HepG2 (cell line): ENCODE measurements at regions not wholly inside any gene's neighbourhood (a gene's known extent, or its start where the extent isn't known, plus 50 kb on each side); places are given as distances from the start of the nearest gene placed in this dataset.

Source experiments
- ARID5B ChIP-seq: IDR thresholded peaks from 2 replicates; pipeline ENCODE4 v1.4.0; 2020; ENCODE audit warnings: mild to moderate bottlenecking, missing genetic modification reagents
- CHD4 ChIP-seq: fragments of 200-600 bp; sonication (generic); IDR thresholded peaks from 2 replicates; pipeline ENCODE4 v1.7.0; 2017; ENCODE audit warnings: mild to moderate bottlenecking, low read length, borderline replicate concordance
- HDAC2 ChIP-seq: sonication (generic); formaldehyde crosslinking; IDR thresholded peaks from 2 replicates; pipeline ENCODE4 v1.4.0; 2020; ENCODE audit warnings: missing genetic modification reagents
- KLF9 ChIP-seq: IDR thresholded peaks from 2 replicates; pipeline ENCODE4 v1.6.1; 2016; ENCODE audit warnings: low read depth
- SAP130 ChIP-seq: IDR thresholded peaks from 2 replicates; pipeline ENCODE4 v1.6.1; 2016; ENCODE audit warnings: low read depth
- SMARCE1 ChIP-seq: fragments of 450-650 bp; IDR thresholded peaks from 2 replicates; pipeline ENCODE4 v1.6.1; 2017; ENCODE audit warnings: borderline replicate concordance
- SOX5 ChIP-seq: IDR thresholded peaks from 2 replicates; pipeline ENCODE4 v1.6.1; 2016; ENCODE audit warnings: borderline replicate concordance
- STAG1 ChIP-seq: sonication (generic); formaldehyde crosslinking; IDR thresholded peaks from 2 replicates; pipeline ENCODE4 v1.4.0; 2020; ENCODE audit warnings: missing genetic modification reagents
- ZKSCAN1 ChIP-seq: fragments of 150-350 bp; IDR thresholded peaks from 2 replicates; pipeline ENCODE4 v1.6.1; 2014; ENCODE audit warnings: low read length
- ZNF546 ChIP-seq: sonication (generic); formaldehyde crosslinking; conservative IDR thresholded peaks from 2 replicates; pipeline ENCODE4 v1.8.1; 2023; ENCODE audit warnings: mild to moderate bottlenecking, missing genetic modification reagents
- ZNF547 ChIP-seq: sonication (generic); formaldehyde crosslinking; IDR thresholded peaks from 2 replicates; pipeline ENCODE4 v1.5.1; 2020; ENCODE audit warnings: mild to moderate bottlenecking, missing genetic modification reagents
- ZNF570 ChIP-seq: sonication (generic); formaldehyde crosslinking; IDR thresholded peaks from 2 replicates; pipeline ENCODE4 v1.4.0; 2020; ENCODE audit warnings: mild to moderate bottlenecking, missing genetic modification reagents, borderline replicate concordance
- ZNF777 ChIP-seq: sonication (generic); formaldehyde crosslinking; IDR thresholded peaks from 2 replicates; pipeline ENCODE4 v1.4.0; 2020; ENCODE audit warnings: missing genetic modification reagents
- ZNF878 ChIP-seq: sonication (generic); formaldehyde crosslinking; IDR thresholded peaks from 2 replicates; pipeline ENCODE4 v1.8.1; 2023; ENCODE audit warnings: mild to moderate bottlenecking, missing genetic modification reagents, moderate library complexity
- ZNF891 ChIP-seq: sonication (generic); formaldehyde crosslinking; IDR thresholded peaks from 2 replicates; pipeline ENCODE4 v1.5.0; 2020; ENCODE audit warnings: mild to moderate bottlenecking, missing genetic modification reagents
- ZSCAN12 ChIP-seq: sonication (generic); formaldehyde crosslinking; IDR thresholded peaks from 2 replicates; pipeline ENCODE4 v1.9.0; 2021; ENCODE audit warnings: mild to moderate bottlenecking, missing genetic modification reagents
- TF ChIP-seq, protein P1 (sequence below): sonication (generic); formaldehyde crosslinking; IDR thresholded peaks from 2 replicates; pipeline ENCODE4 v1.9.0; 2021; ENCODE audit warnings: missing genetic modification reagents, borderline replicate concordance
- TF ChIP-seq, protein P2 (sequence below): sonication (generic); formaldehyde crosslinking; IDR thresholded peaks from 2 replicates; pipeline ENCODE4 v1.9.0; 2021; ENCODE audit warnings: missing genetic modification reagents, borderline replicate concordance
- TF ChIP-seq, protein P3 (sequence below): sonication (generic); formaldehyde crosslinking; IDR thresholded peaks from 2 replicates; pipeline ENCODE4 v1.5.1; 2020; ENCODE audit warnings: missing genetic modification reagents, mild to moderate bottlenecking, borderline replicate concordance

DNA sequence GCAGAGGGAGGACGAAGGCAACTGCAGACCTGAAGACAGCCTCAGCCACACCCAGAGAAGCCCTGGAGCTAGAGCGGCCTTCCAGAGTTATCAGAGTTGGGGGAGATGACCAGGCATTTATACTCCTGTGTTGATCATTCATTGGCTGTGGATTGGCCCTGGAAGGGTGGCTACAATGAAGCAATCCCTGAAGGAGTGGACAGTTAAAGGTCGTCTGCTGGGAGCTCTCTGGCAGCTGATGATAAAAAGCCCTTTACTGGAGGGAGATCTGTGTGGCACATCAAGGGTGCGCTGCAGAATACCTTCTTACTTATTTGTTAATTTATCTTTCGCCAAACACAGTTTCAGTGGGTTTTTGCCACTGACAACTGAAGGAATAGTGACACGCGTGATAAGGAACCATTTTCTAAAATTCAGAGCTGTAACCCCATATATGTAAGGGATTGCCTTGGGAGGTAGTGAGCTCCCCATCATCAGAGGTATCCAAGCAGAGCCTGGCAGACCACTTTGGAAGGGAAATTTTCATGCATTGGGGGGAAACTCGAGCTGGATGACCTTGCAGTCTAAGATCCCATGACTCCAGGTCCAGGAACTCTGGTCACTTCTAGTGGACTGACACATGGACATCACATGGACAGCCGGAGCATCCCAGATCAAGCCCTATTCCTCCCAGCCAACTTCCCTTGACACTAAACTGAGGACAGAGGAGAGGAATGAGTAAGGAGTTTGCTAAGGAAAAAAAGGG lies 126.4 kb upstream of the GADD45A start (continued):
- TF ChIP-seq, protein P1, sequence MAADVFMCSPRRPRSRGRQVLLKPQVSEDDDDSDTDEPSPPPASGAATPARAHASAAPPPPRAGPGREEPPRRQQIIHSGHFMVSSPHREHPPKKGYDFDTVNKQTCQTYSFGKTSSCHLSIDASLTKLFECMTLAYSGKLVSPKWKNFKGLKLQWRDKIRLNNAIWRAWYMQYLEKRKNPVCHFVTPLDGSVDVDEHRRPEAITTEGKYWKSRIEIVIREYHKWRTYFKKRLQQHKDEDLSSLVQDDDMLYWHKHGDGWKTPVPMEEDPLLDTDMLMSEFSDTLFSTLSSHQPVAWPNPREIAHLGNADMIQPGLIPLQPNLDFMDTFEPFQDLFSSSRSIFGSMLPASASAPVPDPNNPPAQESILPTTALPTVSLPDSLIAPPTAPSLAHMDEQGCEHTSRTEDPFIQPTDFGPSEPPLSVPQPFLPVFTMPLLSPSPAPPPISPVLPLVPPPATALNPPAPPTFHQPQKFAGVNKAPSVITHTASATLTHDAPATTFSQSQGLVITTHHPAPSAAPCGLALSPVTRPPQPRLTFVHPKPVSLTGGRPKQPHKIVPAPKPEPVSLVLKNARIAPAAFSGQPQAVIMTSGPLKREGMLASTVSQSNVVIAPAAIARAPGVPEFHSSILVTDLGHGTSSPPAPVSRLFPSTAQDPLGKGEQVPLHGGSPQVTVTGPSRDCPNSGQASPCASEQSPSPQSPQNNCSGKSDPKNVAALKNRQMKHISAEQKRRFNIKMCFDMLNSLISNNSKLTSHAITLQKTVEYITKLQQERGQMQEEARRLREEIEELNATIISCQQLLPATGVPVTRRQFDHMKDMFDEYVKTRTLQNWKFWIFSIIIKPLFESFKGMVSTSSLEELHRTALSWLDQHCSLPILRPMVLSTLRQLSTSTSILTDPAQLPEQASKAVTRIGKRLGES (CRISPR knock-in tag) = no peak
- TF ChIP-seq ZNF777 (CRISPR knock-in tag) (no peak), KLF9 (CRISPR knock-in tag) (no peak), ZKSCAN1 (no peak), ZNF570 (CRISPR knock-in tag) (no peak), ZNF878 (no peak), ZNF547 (CRISPR knock-in tag) (no peak), SMARCE1 (no peak), ARID5B (peak; percentile 30; the same call in 1 of the 2 replicates), STAG1 (CRISPR knock-in tag) (no peak), ZNF546 (CRISPR knock-in tag) (no peak), ZNF891 (no peak), SAP130 (CRISPR knock-in tag) (peak; percentile 19; the same call in 1 of the 2 replicates), CHD4 (no peak), ZSCAN12 (no peak), HDAC2 (0 out of 2 replicates have a peak, but pooled peaks have one; percentile 2), SOX5 (no peak)
- TF ChIP-seq, protein P2, sequence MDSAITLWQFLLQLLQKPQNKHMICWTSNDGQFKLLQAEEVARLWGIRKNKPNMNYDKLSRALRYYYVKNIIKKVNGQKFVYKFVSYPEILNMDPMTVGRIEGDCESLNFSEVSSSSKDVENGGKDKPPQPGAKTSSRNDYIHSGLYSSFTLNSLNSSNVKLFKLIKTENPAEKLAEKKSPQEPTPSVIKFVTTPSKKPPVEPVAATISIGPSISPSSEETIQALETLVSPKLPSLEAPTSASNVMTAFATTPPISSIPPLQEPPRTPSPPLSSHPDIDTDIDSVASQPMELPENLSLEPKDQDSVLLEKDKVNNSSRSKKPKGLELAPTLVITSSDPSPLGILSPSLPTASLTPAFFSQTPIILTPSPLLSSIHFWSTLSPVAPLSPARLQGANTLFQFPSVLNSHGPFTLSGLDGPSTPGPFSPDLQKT (CRISPR knock-in tag) = no peak
- TF ChIP-seq, protein P3, sequence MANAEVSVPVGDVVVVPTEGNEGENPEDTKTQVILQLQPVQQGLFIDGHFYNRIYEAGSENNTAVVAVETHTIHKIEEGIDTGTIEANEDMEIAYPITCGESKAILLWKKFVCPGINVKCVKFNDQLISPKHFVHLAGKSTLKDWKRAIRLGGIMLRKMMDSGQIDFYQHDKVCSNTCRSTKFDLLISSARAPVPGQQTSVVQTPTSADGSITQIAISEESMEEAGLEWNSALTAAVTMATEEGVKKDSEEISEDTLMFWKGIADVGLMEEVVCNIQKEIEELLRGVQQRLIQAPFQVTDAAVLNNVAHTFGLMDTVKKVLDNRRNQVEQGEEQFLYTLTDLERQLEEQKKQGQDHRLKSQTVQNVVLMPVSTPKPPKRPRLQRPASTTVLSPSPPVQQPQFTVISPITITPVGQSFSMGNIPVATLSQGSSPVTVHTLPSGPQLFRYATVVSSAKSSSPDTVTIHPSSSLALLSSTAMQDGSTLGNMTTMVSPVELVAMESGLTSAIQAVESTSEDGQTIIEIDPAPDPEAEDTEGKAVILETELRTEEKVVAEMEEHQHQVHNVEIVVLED (CRISPR knock-in tag) = no peak
